HCT116 (cell line): ENCODE measurements at regions not wholly inside any gene's neighbourhood (a gene's known extent, or its start where the extent isn't known, plus 50 kb on each side); places are given as distances from the start of the nearest gene placed in this dataset.

ENCODE experiments used
- ATAC-seq: fragments of 200-7000 bp; cut with Tn5 transposase; 2 replicates; pipeline ENCODE4 v1.9.1; 2020; ENCODE audit warnings: mild to moderate bottlenecking, moderate library complexity
- BruUV-seq: library from RNA; stranded (reverse); fragments of 400-500 nt; replicated peaks from 2 replicates; lab custom pipeline; 2021; lab: Mats Ljungman, UMichigan
- CTCF ChIA-PET: fragments of 300-600 bp; sonication (Branson Sonifier 250); formaldehyde crosslinking; loops from one replicate; lab custom pipeline; 2021; ENCODE audit warnings: antibody characterized with exemption; lab: Charles Lee
- POLR2A ChIA-PET: fragments of 300-600, 350-600 bp; sonication (Branson Sonifier 250); formaldehyde crosslinking; loops from one replicate; lab custom pipeline; 2021; ENCODE audit warnings: antibody characterized with exemption; lab: Charles Lee
- RAD21 ChIA-PET, 2 experiments: fragments of 300-600 bp; sonication (Branson Sonifier 250); formaldehyde crosslinking; loops; one replicate each; lab custom pipeline; 2023; ENCODE audit warnings: low total read pairs in 2 of 2; ENCODE audit not compliant: uncharacterized antibody in 2 of 2, unreplicated experiment in 2 of 2, low non-redundant PET in 1 of 2; lab: Charles Lee
- DNase-seq: peaks from one replicate; pipeline ENCODE4 v3.0.0-alpha.2; 2010; ENCODE audit warnings: low read depth, low spot score
- H2AFZ ChIP-seq: fragments of 200-600 bp; shearing (Covaris generic), sonication (generic); 2 replicates; pipeline ENCODE4 v1.6.1; 2017; ENCODE audit warnings: low read depth, mixed run types, mixed read lengths, antibody characterized with exemption, low read length; ENCODE audit not compliant: poor library complexity, severe bottlenecking
- H3K27ac ChIP-seq: 2 replicates; pipeline ENCODE4 v1.5.1; 2012; ENCODE audit warnings: low read depth, low read length
- H3K27me3 ChIP-seq: fragments of 200-600 bp; sonication (generic); 2 replicates; pipeline ENCODE4 v1.6.1; 2016; ENCODE audit warnings: mixed run types, low read length, mixed read lengths; ENCODE audit not compliant: insufficient read depth
- H3K36me3 ChIP-seq, 2 experiments: fragments of 200-500 bp in 1 of 2; fragments of 200-600 bp in 1 of 2; sonication (Bioruptor generic) in 1 of 2; sonication (generic) in 1 of 2; 2 replicates each; pipeline versions ENCODE4 v1.5.1 to v1.6.1; 2014 to 2016; ENCODE audit warnings: low read length in 2 of 2, inconsistent platforms in 1 of 2, mixed read lengths in 1 of 2, mixed run types in 1 of 2; ENCODE audit not compliant: insufficient read depth in 2 of 2, control insufficient read depth in 1 of 2
- H3K4me1 ChIP-seq, 2 experiments: fragments of 200-600 bp in 1 of 2; sonication (generic) in 1 of 2; 2 replicates each; pipeline versions ENCODE4 v1.5.1 to v1.6.1; 2012 to 2017; ENCODE audit warnings: low read length in 2 of 2, inconsistent platforms in 1 of 2, mild to moderate bottlenecking in 1 of 2, mixed read lengths in 1 of 2, mixed run types in 1 of 2, moderate library complexity in 1 of 2; ENCODE audit not compliant: insufficient read depth in 2 of 2, control insufficient read depth in 1 of 2
- H3K4me2 ChIP-seq: fragments of 200-600 bp; sonication (generic); 2 replicates; pipeline ENCODE4 v1.6.1; 2017; ENCODE audit warnings: mixed run types, low read length, mixed read lengths
- H3K4me3 ChIP-seq, 2 experiments: fragments of 200-600 bp in 1 of 2; sonication (generic) in 1 of 2; replicated peaks in 1 of 2; 2 replicates each; pipeline ENCODE4 v1.5.1; 2011 to 2016; ENCODE audit warnings: low read length in 2 of 2, control low read depth in 1 of 2, low read depth in 1 of 2, mild to moderate bottlenecking in 1 of 2, mixed read lengths in 1 of 2, mixed run types in 1 of 2
- H3K79me2 ChIP-seq: fragments of 200-600 bp; sonication (generic); 2 replicates; pipeline ENCODE4 v1.6.1; 2017; ENCODE audit warnings: mild to moderate bottlenecking, mixed run types, low read length, moderate library complexity, mixed read lengths; ENCODE audit not compliant: insufficient read depth
- H3K9ac ChIP-seq: fragments of 200-600 bp; sonication (generic); 2 replicates; pipeline ENCODE4 v1.6.1; 2016; ENCODE audit warnings: low read length, mixed read lengths
- H3K9me2 ChIP-seq: fragments of 200-600 bp; sonication (generic), shearing (Covaris generic); 2 replicates; pipeline ENCODE4 v1.6.1; 2017; ENCODE audit warnings: mixed run types, mild to moderate bottlenecking, moderate library complexity; ENCODE audit not compliant: insufficient read depth
- H3K9me3 ChIP-seq, 2 experiments: fragments of 200-500 bp in 1 of 2; fragments of 200-600 bp in 1 of 2; sonication (Bioruptor generic) in 1 of 2; sonication (generic) in 1 of 2; 2 replicates each; pipeline ENCODE4 v1.6.1; 2014 to 2017; ENCODE audit warnings: low read length in 2 of 2, mixed read lengths in 2 of 2, inconsistent platforms in 1 of 2, low read depth in 1 of 2, mild to moderate bottlenecking in 1 of 2, mixed run types in 1 of 2, moderate library complexity in 1 of 2; ENCODE audit not compliant: control insufficient read depth in 1 of 2, insufficient read depth in 1 of 2
- H4K20me1 ChIP-seq: fragments of 200-600 bp; sonication (generic), shearing (Covaris generic); 2 replicates; pipeline ENCODE4 v1.6.1; 2017; ENCODE audit warnings: mixed run types, mild to moderate bottlenecking, moderate library complexity; ENCODE audit not compliant: insufficient read depth
- CBX3 ChIP-seq: IDR thresholded peaks from 2 replicates; pipeline ENCODE4 v1.6.1; 2012; ENCODE audit warnings: low read depth
- CEBPB ChIP-seq: IDR thresholded peaks from 2 replicates; pipeline ENCODE4 v1.6.1; 2012; ENCODE audit warnings: low read depth
- ELF1 ChIP-seq: IDR thresholded peaks from 2 replicates; pipeline ENCODE4 v1.6.1; 2012; ENCODE audit warnings: low read depth, borderline replicate concordance
- EZH2phosphoT487 ChIP-seq: fragments of 200-600 bp; IDR thresholded peaks from 2 replicates; pipeline ENCODE4 v1.6.1; 2018; ENCODE audit warnings: antibody characterized with exemption, borderline replicate concordance
- JUND ChIP-seq: IDR thresholded peaks from 2 replicates; pipeline ENCODE4 v1.6.1; 2012
- POLR2AphosphoS5 ChIP-seq: IDR thresholded peaks from 2 replicates; pipeline ENCODE4 v1.6.1; 2011; ENCODE audit warnings: mild to moderate bottlenecking, low read depth, low read length, moderate library complexity
- SP1 ChIP-seq: IDR thresholded peaks from 2 replicates; pipeline ENCODE4 v1.6.1; 2012; ENCODE audit warnings: low read depth
- SRF ChIP-seq: IDR thresholded peaks from 2 replicates; pipeline ENCODE4 v1.6.1; 2012; ENCODE audit warnings: low read depth
- TCF7L2 ChIP-seq: IDR thresholded peaks from 2 replicates; pipeline ENCODE4 v1.7.0; 2011; ENCODE audit warnings: borderline replicate concordance, inconsistent platforms; ENCODE audit not compliant: insufficient read depth, insufficient read length; ENCODE audit errors: extremely low read depth
- YY1 ChIP-seq: IDR thresholded peaks from 2 replicates; pipeline ENCODE4 v1.6.1; 2011; ENCODE audit warnings: low read length, low read depth, moderate library complexity, mild to moderate bottlenecking; ENCODE audit not compliant: insufficient replicate concordance; ENCODE audit errors: extremely low read depth
- ZFX ChIP-seq: fragments of 450-650 bp; IDR thresholded peaks from 2 replicates; pipeline ENCODE4 v1.6.1; 2017
- intact Hi-C: fragments of 100-400 bp; cut with micrococcal nuclease; formaldehyde crosslinking; loops from 2 replicates; pipeline ENCODE4 v1.10.0; 2022
- TF ChIP-seq, protein P1 (sequence below): IDR thresholded peaks from 2 replicates; pipeline ENCODE4 v1.6.1; 2011; ENCODE audit warnings: mild to moderate bottlenecking, low read length, moderate library complexity; ENCODE audit not compliant: insufficient replicate concordance; ENCODE audit errors: extremely low read depth

DNA sequence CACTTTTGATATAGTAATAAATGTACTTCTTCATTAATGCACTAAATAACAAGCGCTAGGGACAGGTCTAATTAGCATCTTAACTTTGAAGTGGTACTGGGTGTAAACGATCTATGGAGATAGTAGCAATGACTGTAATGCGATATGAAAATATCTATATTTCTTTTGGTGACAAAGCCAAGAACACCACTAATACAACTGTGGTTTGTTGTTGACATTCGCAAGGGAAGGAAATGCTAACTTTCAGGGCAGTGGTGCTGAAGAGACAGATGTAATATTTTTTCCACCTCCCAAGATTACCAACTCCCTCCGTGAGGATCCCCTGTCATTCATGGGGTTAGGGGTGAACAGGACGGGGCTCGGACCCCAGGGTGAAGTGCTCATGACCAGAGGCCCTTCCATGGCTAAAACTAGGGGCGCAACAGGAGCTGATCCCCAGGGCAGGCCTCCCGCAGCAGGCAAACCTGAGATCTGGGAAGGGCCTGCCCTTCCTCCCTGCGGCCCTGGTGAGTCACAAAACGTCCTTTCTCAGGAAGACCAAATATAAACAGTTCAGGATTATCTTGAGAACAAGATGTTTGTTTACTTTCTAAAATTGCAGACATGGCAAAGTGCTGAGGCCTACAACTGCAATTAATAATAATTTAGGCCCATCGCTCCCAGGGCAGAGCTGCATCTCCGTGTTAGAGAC, 65.0 kb upstream of the TOX2 start:
- DNase-seq = no peak
- no peak overlapping the region for H3K27ac ChIP-seq

DNA sequence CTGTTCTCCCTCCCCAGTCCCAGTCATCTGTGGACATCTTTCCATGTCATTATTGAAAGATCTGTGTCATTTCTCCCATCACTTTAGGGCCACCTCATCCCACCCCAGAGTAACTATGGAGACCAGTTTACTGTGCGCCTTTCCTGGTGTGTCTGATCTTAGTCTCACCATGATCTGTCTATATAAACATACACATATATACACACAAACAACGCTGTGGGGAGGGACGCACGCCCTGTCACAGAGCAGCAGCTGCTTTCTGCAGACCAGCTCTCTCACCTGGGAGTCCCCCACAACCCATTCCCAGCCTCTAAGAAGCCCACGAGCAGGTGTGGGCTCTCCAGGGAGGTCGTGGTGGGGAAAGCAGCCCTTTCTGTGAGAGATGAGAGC, 68.1 kb upstream of the TOX2 start:
- intact Hi-C loops = no loop called here
- no peaks in the 10 kb centered on the region for H3K79me2 ChIP-seq
- peaks cover 7 to 41% of the 10 kb centered on the region in 2 experiments; a peak in 3 of 4 replicates for H3K4me1 ChIP-seq
- no peaks in the 10 kb centered on the region for H3K9me2 ChIP-seq
- H2AFZ ChIP-seq = peak overlapping the region; percentile 45
- ChIA-PET POLR2A (no interaction called here), CTCF (no interaction called here), RAD21 (no interaction called here)
- DNase-seq (no peak), ATAC-seq (no peak)
- H3K9ac ChIP-seq = no peak overlapping the region
- H3K9me3 ChIP-seq = no peaks in the 10 kb centered on the region
- no peaks in the 10 kb centered on the region for H3K36me3 ChIP-seq
- H3K27ac ChIP-seq = no peak overlapping the region
- H3K4me3 ChIP-seq = no peak overlapping the region
- BruUV-seq = no TSS peak
- TF ChIP-seq ELF1 = no peak
- TF ChIP-seq TCF7L2 = no peak
- TF ChIP-seq SP1 = no peak
- no peak for TF ChIP-seq JUND
- no peak for TF ChIP-seq SRF
- TF ChIP-seq POLR2AphosphoS5 = no peak
- no peak for TF ChIP-seq YY1
- TF ChIP-seq EZH2phosphoT487 = no peak
- TF ChIP-seq, protein P1, sequence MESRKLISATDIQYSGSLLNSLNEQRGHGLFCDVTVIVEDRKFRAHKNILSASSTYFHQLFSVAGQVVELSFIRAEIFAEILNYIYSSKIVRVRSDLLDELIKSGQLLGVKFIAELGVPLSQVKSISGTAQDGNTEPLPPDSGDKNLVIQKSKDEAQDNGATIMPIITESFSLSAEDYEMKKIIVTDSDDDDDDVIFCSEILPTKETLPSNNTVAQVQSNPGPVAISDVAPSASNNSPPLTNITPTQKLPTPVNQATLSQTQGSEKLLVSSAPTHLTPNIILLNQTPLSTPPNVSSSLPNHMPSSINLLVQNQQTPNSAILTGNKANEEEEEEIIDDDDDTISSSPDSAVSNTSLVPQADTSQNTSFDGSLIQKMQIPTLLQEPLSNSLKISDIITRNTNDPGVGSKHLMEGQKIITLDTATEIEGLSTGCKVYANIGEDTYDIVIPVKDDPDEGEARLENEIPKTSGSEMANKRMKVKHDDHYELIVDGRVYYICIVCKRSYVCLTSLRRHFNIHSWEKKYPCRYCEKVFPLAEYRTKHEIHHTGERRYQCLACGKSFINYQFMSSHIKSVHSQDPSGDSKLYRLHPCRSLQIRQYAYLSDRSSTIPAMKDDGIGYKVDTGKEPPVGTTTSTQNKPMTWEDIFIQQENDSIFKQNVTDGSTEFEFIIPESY = no peak
- no peak for TF ChIP-seq CBX3
- TF ChIP-seq CEBPB = no peak
- TF ChIP-seq ZFX = no peak
- H3K4me2 ChIP-seq = no peak overlapping the region
- H3K27me3 ChIP-seq = no peaks in the 10 kb centered on the region
- H4K20me1 ChIP-seq = no peaks in the 10 kb centered on the region

More for the DNA sequence above, 65.0 kb upstream of the TOX2 start:
- CTCF ChIA-PET = no interaction called here
- Histone ChIP-seq H3K36me3 (no peaks in the 10 kb centered on the region), H3K27me3 (no peaks in the 10 kb centered on the region), H3K4me1 (peaks cover 7 to 26% of the 10 kb centered on the region in 2 experiments; a peak in 3 of 4 replicates), H2AFZ (peak overlapping the region; percentile 76), H3K9ac (0 out of 2 replicates have a peak overlapping the region, but pooled peaks have one; percentile 5), H3K4me2 (peak overlapping the region; percentile 26; the same call in 1 of the 2 replicates), H4K20me1 (no peaks in the 10 kb centered on the region)
- POLR2A ChIA-PET = no interaction called here
- RAD21 ChIA-PET = no interaction called here
- BruUV-seq = no TSS peak
- TF ChIP-seq CBX3 (no peak), ZFX (peak; percentile 45)
- TF ChIP-seq, all 23 proteins: peak for 1
- Histone ChIP-seq H3K4me3 (no peak overlapping the region), H3K9me3 (no peaks in the 10 kb centered on the region), H3K79me2 (no peaks in the 10 kb centered on the region), H3K9me2 (no peaks in the 10 kb centered on the region)
- intact Hi-C loops = no loop called here
- no peak for ATAC-seq
